Heart left ventricle (tissue), 13 donors: ENCODE measurements at regions not wholly inside any gene's neighbourhood (a gene's known extent, or its start where the extent isn't known, plus 50 kb on each side); places are given as distances from the start of the nearest gene placed in this dataset.

ENCODE experiments used
- POLR2A ChIP-seq, 2 donors: fragments of 450-650 bp; IDR thresholded peaks; one replicate each; pipeline ENCODE4 v1.6.1; 2017; ENCODE audit warnings: antibody characterized with exemption in 2 of 2, mild to moderate bottlenecking in 2 of 2, moderate library complexity in 2 of 2
- TF ChIP-seq, protein P1 (sequence below), 12 donors: fragments of 200-600 bp; sonication (generic) in 4 of 12; IDR thresholded peaks; one replicate each; pipeline versions ENCODE4 v1.5.0 to v1.8.0; 2018 to 2022; ENCODE audit warnings: antibody characterized with exemption in 12 of 12, mild to moderate bottlenecking in 5 of 12
- donor health status: ischemic (EF 13 %, LVEDD 7.1; RV severe dilation, severe dysfunction).
- donor health status: DM: no; HTN: yes; CAD: no.
- donor health status: DM: no; HTN: no; CAD: no.
- donor health status: ischemic (EF 25% LVEDD 6.9; RV normal size, moderate dysfunction).
- donor health status: ischemic (EF 25% LVEDD 5.7; RV mildly dilated, moderate dysfunction).
- donor health status: ischemic (EF 35%, LVEDD 5.7; RV mildly dilated, moderate dysfunction).
- donor health status: nonischemic (EF 11% LVEDD 7.7; RV severe dilation, severe dysfunction).
- donor health status: DM: yes; HTN: yes; CAD: no.
- donor health status: PGD.
- donor health status: ischemic (EF 29% LVEDD 5.4; RV normal size, mild dysfunction).
- donor health status: nonischemic (EF 23%, LVEDD 6.1; RV moderate dilation, normal function).

- TF ChIP-seq, protein P1, sequence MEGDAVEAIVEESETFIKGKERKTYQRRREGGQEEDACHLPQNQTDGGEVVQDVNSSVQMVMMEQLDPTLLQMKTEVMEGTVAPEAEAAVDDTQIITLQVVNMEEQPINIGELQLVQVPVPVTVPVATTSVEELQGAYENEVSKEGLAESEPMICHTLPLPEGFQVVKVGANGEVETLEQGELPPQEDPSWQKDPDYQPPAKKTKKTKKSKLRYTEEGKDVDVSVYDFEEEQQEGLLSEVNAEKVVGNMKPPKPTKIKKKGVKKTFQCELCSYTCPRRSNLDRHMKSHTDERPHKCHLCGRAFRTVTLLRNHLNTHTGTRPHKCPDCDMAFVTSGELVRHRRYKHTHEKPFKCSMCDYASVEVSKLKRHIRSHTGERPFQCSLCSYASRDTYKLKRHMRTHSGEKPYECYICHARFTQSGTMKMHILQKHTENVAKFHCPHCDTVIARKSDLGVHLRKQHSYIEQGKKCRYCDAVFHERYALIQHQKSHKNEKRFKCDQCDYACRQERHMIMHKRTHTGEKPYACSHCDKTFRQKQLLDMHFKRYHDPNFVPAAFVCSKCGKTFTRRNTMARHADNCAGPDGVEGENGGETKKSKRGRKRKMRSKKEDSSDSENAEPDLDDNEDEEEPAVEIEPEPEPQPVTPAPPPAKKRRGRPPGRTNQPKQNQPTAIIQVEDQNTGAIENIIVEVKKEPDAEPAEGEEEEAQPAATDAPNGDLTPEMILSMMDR (IDR thresholded peaks at IDR 0.05), result no peak
- TF ChIP-seq POLR2A (IDR thresholded peaks at IDR 0.05), result no peak
These were observed 425.3 kb upstream of the MDFIC2 start for GRCh38 chr3:70737666-70738290.
